K562 (cell line): ENCODE measurements at regions not wholly inside any gene's neighbourhood (a gene's known extent, or its start where the extent isn't known, plus 50 kb on each side); places are given as distances from the start of the nearest gene placed in this dataset.

ENCODE experiments used
- C11orf30 ChIP-seq: fragments of 450-650 bp; IDR thresholded peaks from 2 replicates; pipeline ENCODE4 v1.6.1; 2016; ENCODE audit warnings: low read depth, mild to moderate bottlenecking
- CBX3 ChIP-seq, 2 experiments: IDR thresholded peaks; 1 replicate in 1 of 2; 2 replicates in 1 of 2; pipeline ENCODE4 v1.6.1; 2012; ENCODE audit warnings: inconsistent platforms in 2 of 2, low read length in 2 of 2, borderline replicate concordance in 1 of 2, control low read depth in 1 of 2
- CEBPZ ChIP-seq: fragments of 150-350 bp; IDR thresholded peaks from 2 replicates; pipeline ENCODE4 v1.6.1; 2014; ENCODE audit warnings: low read depth, mild to moderate bottlenecking, low read length, borderline replicate concordance
- ELF2 ChIP-seq: fragments of 250-450 bp; sonication (Bioruptor Pico); IDR thresholded peaks from 2 replicates; pipeline ENCODE4 v1.5.0; 2021; ENCODE audit warnings: mild to moderate bottlenecking
- HEY1 ChIP-seq: fragments of 250-450 bp; sonication (Bioruptor Pico); IDR thresholded peaks from 2 replicates; pipeline ENCODE4 v1.5.0; 2020; ENCODE audit warnings: mild to moderate bottlenecking, moderate library complexity, borderline replicate concordance
- MLX ChIP-seq, 2 experiments: fragments of 450-650 bp in 1 of 2; sonication (generic) in 1 of 2; formaldehyde crosslinking; conservative IDR thresholded peaks; 2 replicates each; pipeline versions ENCODE4 v1.4.0 to v1.8.1; 2020 to 2022; ENCODE audit warnings: mild to moderate bottlenecking in 1 of 2, missing genetic modification reagents in 1 of 2
- MTA1 ChIP-seq: fragments of 450-650 bp; IDR thresholded peaks from 2 replicates; pipeline ENCODE4 v1.6.1; 2017; ENCODE audit warnings: borderline replicate concordance
- NFATC3 ChIP-seq: fragments of 450-650 bp; IDR thresholded peaks from 2 replicates; pipeline ENCODE4 v1.6.1; 2017; ENCODE audit warnings: mild to moderate bottlenecking
- PML ChIP-seq: IDR thresholded peaks from 2 replicates; pipeline ENCODE4 v1.6.1; 2012; ENCODE audit warnings: low read length, inconsistent platforms
- POLR2B ChIP-seq: fragments of 450-650 bp; IDR thresholded peaks from 2 replicates; pipeline ENCODE4 v1.6.1; 2018; ENCODE audit warnings: low read depth; ENCODE audit not compliant: partially characterized antibody
- RBFOX2 ChIP-seq: fragments of 200-400 bp; formaldehyde crosslinking; IDR thresholded peaks from 2 replicates; pipeline ENCODE4 v1.6.1; 2017; ENCODE audit warnings: low read depth, mild to moderate bottlenecking, low read length, moderate library complexity
- VEZF1 ChIP-seq: fragments of 200-800 bp; sonication (Bioruptor generic); IDR thresholded peaks from 2 replicates; pipeline ENCODE4 v1.6.1; 2017; ENCODE audit warnings: missing genetic modification characterization, missing compliant biosample characterization
- ZC3H11A ChIP-seq: IDR thresholded peaks from 2 replicates; pipeline ENCODE4 v1.6.1; 2012; ENCODE audit warnings: low read depth, low read length, improper control_type of control experiment
- ZNF263 ChIP-seq: sonication (generic); formaldehyde crosslinking; IDR thresholded peaks from 2 replicates; pipeline ENCODE4 v1.8.0; 2022; ENCODE audit warnings: mild to moderate bottlenecking, missing genetic modification reagents, borderline replicate concordance
- ZNF274 ChIP-seq: IDR thresholded peaks from 2 replicates; pipeline ENCODE4 v1.6.1; 2011; ENCODE audit warnings: low read depth, mild to moderate bottlenecking, low read length, moderate library complexity, borderline replicate concordance
- ZNF583 ChIP-seq: fragments of 250-450 bp; sonication (Bioruptor Pico); IDR thresholded peaks from 2 replicates; pipeline ENCODE4 v1.4.0; 2020
- TF ChIP-seq, protein P1 (sequence below): fragments of 250-450 bp; sonication (Bioruptor Pico); IDR thresholded peaks from 2 replicates; pipeline ENCODE4 v1.5.0; 2021; ENCODE audit warnings: mild to moderate bottlenecking, moderate library complexity
- TF ChIP-seq, protein P2 (sequence below): fragments of 250-450 bp; sonication (Bioruptor Pico); IDR thresholded peaks from 2 replicates; pipeline ENCODE4 v1.8.0; 2022; ENCODE audit warnings: moderate library complexity, mild to moderate bottlenecking, inconsistent platforms

DNA sequence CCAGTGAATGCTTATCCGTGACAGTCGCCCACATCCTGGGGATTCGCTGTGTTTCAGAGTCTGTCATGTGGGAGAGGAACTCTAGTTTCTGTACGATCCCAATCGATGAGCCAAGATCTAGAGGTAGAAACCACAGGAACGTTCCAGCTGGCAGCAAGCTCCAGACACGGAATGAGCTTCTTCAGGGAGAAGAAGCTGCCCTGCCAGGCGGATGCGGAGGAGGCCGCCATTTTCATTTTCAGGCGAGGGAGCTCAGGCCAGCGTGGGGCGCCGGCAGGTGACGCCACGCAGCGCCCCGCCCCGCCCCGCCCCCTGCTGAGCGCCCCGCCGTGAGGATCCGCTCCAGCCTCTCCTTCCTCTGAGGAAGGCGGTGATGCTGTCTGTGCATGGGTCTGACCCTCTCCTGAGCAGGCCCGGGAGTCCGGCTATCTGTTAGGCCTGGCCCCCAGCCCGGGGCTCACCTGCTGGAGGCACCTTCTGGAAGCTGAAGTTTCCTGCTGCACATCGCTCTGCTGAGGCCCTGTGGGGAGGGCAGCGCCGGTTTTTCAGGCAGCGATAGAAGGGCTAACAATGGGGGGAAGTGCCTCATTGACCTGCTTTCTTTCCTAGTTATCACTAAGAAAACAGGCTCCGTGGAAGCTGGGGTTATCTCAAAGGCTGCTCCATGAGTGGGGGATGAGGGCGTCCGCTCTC lies 147.5 kb downstream of the ERMARD start (continued):
- TF ChIP-seq, protein P1, sequence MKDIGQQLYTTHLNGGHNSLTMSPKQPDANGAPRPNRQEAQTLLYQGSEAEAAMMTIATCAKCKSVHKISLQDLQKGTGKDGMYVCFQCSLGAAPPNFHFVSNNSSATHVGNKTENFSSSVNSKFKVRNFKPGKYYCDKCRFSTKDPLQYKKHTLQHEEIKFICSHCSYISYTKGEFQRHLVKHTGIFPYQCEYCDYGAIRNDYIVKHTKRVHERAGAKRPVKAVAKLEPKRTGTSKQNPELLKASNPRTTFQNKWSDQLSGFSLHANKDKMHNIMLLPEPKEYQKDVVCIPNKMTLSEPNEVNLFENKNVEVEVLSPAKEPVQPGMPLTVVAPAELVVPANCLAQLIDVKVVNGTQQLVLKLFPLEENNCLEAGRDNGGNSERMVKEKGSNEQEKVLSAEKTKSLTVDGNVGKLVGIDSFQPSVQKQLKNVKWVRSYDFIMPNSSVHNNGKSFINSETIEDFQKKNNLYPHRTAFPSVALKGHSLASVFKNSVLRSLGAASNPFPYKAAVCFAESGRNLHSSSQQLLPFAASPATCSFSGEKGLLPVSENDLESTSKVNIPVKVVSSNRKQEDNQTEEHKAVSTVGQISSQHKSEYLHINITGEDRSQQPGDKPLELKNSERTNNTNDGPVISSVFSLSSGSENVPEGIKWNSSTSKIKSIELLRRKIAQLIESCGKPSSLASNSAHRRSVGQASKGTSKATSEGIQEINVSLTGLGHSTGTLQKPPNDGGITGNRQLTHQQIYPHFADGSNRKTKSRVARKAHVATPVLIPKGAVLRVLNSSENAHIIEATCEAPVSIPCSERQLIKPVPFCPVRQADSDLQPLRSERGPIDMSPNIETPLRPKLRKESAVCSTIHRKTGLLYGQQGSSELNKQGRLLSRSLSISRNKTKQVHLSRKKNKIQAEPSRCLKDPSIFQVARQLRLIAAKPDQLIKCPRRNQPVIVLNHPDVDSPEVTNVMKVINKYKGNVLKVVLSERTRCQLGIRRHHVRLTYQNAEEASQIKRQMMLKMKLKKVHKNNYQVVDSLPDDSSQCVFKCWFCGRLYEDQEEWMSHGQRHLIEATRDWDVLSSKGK (CRISPR knock-in tag), result no peak
- TF ChIP-seq NFATC3, result no peak
- TF ChIP-seq, protein P2, sequence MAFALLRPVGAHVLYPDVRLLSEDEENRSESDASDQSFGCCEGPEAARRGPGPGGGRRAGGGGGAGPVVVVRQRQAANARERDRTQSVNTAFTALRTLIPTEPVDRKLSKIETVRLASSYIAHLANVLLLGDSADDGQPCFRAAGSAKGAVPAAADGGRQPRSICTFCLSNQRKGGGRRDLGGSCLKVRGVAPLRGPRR (CRISPR knock-in tag), result no peak
- TF ChIP-seq MTA1, result 0 out of 2 replicates have a peak, but pooled peaks have one; percentile 56
- TF ChIP-seq POLR2B, result peak; percentile 32
- TF ChIP-seq ZNF583 (CRISPR knock-in tag), result no peak
- TF ChIP-seq RBFOX2, result peak; percentile 63
- peak; percentile 47 for TF ChIP-seq VEZF1 (CRISPR knock-in tag)
- no peak for TF ChIP-seq ZNF263 (CRISPR knock-in tag)
- TF ChIP-seq MLX (CRISPR knock-in tag; conservative IDR thresholded peaks at IDR 0.05), result no peak
- TF ChIP-seq ELF2 (CRISPR knock-in tag), result no peak
- TF ChIP-seq PML, result no peak
- TF ChIP-seq CBX3 (IDR thresholded peaks at IDR 0.05; ENCODE audit: borderline replicate concordance in 1 of 2, low read length in 2 of 2), result peak in 1 of 2 experiments; percentile 51; a peak in 1 of 3 replicates
- no peak for TF ChIP-seq ZC3H11A
- TF ChIP-seq ZNF274, result no peak
- TF ChIP-seq CEBPZ, result no peak
- no peak for TF ChIP-seq HEY1 (CRISPR knock-in tag)
- no peak for TF ChIP-seq C11orf30
